Effector CD4-positive, alpha-beta T cell (primary cell): ENCODE measurements at regions not wholly inside any gene's neighbourhood (a gene's known extent, or its start where the extent isn't known, plus 50 kb on each side); places are given as distances from the start of the nearest gene placed in this dataset.

Experiments used
- DNase-seq: peaks from one replicate; pipeline ENCODE4 v3.0.0-alpha.2; 2020

GRCh38 chr10:113443141-113443925 lies 109.5 kb upstream of the HABP2 start:
- no peak for DNase-seq

GRCh38 chr10:113444766-113445365 lies 108.0 kb upstream of the HABP2 start:
- DNase-seq = no peak

GRCh38 chr10:113445736-113446135 lies 107.1 kb upstream of the HABP2 start:
- DNase-seq = no peak

- DNase-seq = no peak
Measured at GRCh38 chr10:113446739-113447138, 106.1 kb upstream of the HABP2 start.

GRCh38 chr10:113447278-113447677 lies 105.6 kb upstream of the HABP2 start:
- no peak for DNase-seq

- no peak for DNase-seq
Measured at GRCh38 chr10:113449006-113449695, 103.7 kb upstream of the HABP2 start.

- DNase-seq = no peak
Measured at GRCh38 chr10:113450046-113450804, 102.6 kb upstream of the HABP2 start.

- no peak for DNase-seq
Measured at GRCh38 chr10:113450906-113451305, 101.9 kb upstream of the HABP2 start.

GRCh38 chr10:113452146-113452845 lies 100.6 kb upstream of the HABP2 start:
- no peak for DNase-seq

GRCh38 chr10:113453351-113453750 lies 99.5 kb upstream of the HABP2 start:
- DNase-seq = no peak

GRCh38 chr10:113454341-113455061 lies 98.4 kb upstream of the HABP2 start:
- no peak for DNase-seq

GRCh38 chr10:113455947-113456346 lies 96.9 kb upstream of the HABP2 start:
- no peak for DNase-seq

- DNase-seq = no peak
Measured at GRCh38 chr10:113456741-113457140, 96.1 kb upstream of the HABP2 start.

GRCh38 chr10:113457408-113457807 lies 95.4 kb upstream of the HABP2 start:
- DNase-seq = no peak

GRCh38 chr10:113458451-113458850 lies 94.4 kb upstream of the HABP2 start:
- DNase-seq = no peak

GRCh38 chr10:113458944-113459343 lies 93.9 kb upstream of the HABP2 start:
- no peak for DNase-seq

- DNase-seq = no peak
Measured at GRCh38 chr10:113459626-113460280, 93.1 kb upstream of the HABP2 start.

GRCh38 chr10:113463083-113463482 lies 89.8 kb upstream of the HABP2 start:
- DNase-seq = no peak

GRCh38 chr10:113463777-113464176 lies 89.1 kb upstream of the HABP2 start:
- DNase-seq = no peak

- DNase-seq = no peak
Measured at GRCh38 chr10:113469796-113470195, 83.1 kb upstream of the HABP2 start.
